NCI-H146 treated with DMSO at 0.1 percent for 48 hours (cell line): ENCODE measurements at regions not wholly inside any gene's neighbourhood (a gene's known extent, or its start where the extent isn't known, plus 50 kb on each side); places are given as distances from the start of the nearest gene placed in this dataset.
"Not testable (repeated sequence)": the region's sequence is repeated elsewhere in the genome, so short reads cannot be mapped to it uniquely, and the experiment has no call there.

Experiments
- DNase-seq: peaks from one replicate; lab custom pipeline; 2025; ENCODE audit not compliant: unreplicated experiment; lab: John Stamatoyannopoulos, UW

- DNase-seq: no peak
These were observed 195.0 kb downstream of the BCL11A start for GRCh38 chr2:60358476-60358875.

GRCh38 chr2:60357996-60358395, 195.5 kb downstream of the BCL11A start:
- no peak for DNase-seq

GRCh38 chr2:60356346-60356745, 197.1 kb downstream of the BCL11A start:
- no peak for DNase-seq

- DNase-seq: no peak
These were observed 197.6 kb downstream of the BCL11A start for GRCh38 chr2:60355849-60356261.

GRCh38 chr2:60354713-60355112, 198.7 kb downstream of the BCL11A start:
- no peak for DNase-seq

GRCh38 chr2:60353863-60354262, 199.6 kb downstream of the BCL11A start:
- no peak for DNase-seq

GRCh38 chr2:60353406-60353800, 200.1 kb downstream of the BCL11A start:
- DNase-seq: no peak

- DNase-seq: no peak
These were observed 200.7 kb downstream of the BCL11A start for GRCh38 chr2:60352491-60353405.

- DNase-seq: no peak
These were observed 201.7 kb downstream of the BCL11A start for GRCh38 chr2:60351802-60352201.

- DNase-seq: no peak
These were observed 202.1 kb downstream of the BCL11A start for GRCh38 chr2:60351321-60351720.

GRCh38 chr2:60350791-60351190, 202.7 kb downstream of the BCL11A start:
- no peak for DNase-seq

GRCh38 chr2:60347781-60348180, 205.7 kb downstream of the BCL11A start:
- DNase-seq: no peak

GRCh38 chr2:60342491-60342890, 211.0 kb downstream of the BCL11A start:
- not testable (repeated sequence) for DNase-seq

- DNase-seq: no peak
These were observed 212.3 kb downstream of the BCL11A start for GRCh38 chr2:60341151-60341550.

GRCh38 chr2:60339286-60339685, 214.2 kb downstream of the BCL11A start:
- no peak for DNase-seq

- DNase-seq: no peak
These were observed 216.3 kb downstream of the BCL11A start for GRCh38 chr2:60337142-60337497.

GRCh38 chr2:60336442-60337141, 216.9 kb downstream of the BCL11A start:
- no peak for DNase-seq

- DNase-seq: no peak
These were observed 217.8 kb downstream of the BCL11A start for GRCh38 chr2:60335533-60336237.

GRCh38 chr2:60334610-60335009, 218.8 kb downstream of the BCL11A start:
- no peak for DNase-seq

- no peak for DNase-seq
These were observed 220.2 kb downstream of the BCL11A start for GRCh38 chr2:60333264-60333663.

GRCh38 chr2:60331115-60331809, 222.2 kb downstream of the BCL11A start:
- DNase-seq: no peak
